NB4 (cell line): ENCODE measurements at regions not wholly inside any gene's neighbourhood (a gene's known extent, or its start where the extent isn't known, plus 50 kb on each side); places are given as distances from the start of the nearest gene placed in this dataset.

ENCODE experiments used
- DNase-seq: peaks from one replicate; pipeline ENCODE4 v3.0.0; 2010; ENCODE audit warnings: low read depth
- H3K4me3 ChIP-seq: one replicate; pipeline ENCODE4 v1.5.1; 2011; ENCODE audit warnings: mild to moderate bottlenecking, low read depth, low read length, moderate library complexity
- CTCF ChIP-seq: IDR thresholded peaks from one replicate; pipeline ENCODE4 v1.5.1; 2012; ENCODE audit warnings: low read depth, low read length
- MAX ChIP-seq: IDR thresholded peaks from 2 replicates; pipeline ENCODE4 v1.6.1; 2011; ENCODE audit warnings: low read depth, low read length
- MYC ChIP-seq: IDR thresholded peaks from 2 replicates; pipeline ENCODE4 v1.6.1; 2011; ENCODE audit warnings: low read depth, low read length
- POLR2A ChIP-seq: IDR thresholded peaks from 2 replicates; pipeline ENCODE4 v1.6.1; 2011; ENCODE audit warnings: mild to moderate bottlenecking; ENCODE audit not compliant: insufficient read length; ENCODE audit errors: extremely low read depth

GRCh38 chr15:29451201-29451781, 181.7 kb upstream of the NSMCE3 start:
- no peak overlapping the region for H3K4me3 ChIP-seq
- TF ChIP-seq POLR2A (no peak), CTCF (no peak), MAX (no peak), MYC (no peak)
- peak; percentile 2 for DNase-seq

GRCh38 chr15:29449136-29449535, 179.5 kb upstream of the NSMCE3 start:
- peak; percentile 12 for DNase-seq
- no peak overlapping the region for H3K4me3 ChIP-seq
- TF ChIP-seq POLR2A (no peak), MYC (no peak), CTCF (no peak), MAX (no peak)

GRCh38 chr15:29448320-29448719, 178.7 kb upstream of the NSMCE3 start:
- no peak overlapping the region for H3K4me3 ChIP-seq
- DNase-seq, result no peak
- TF ChIP-seq MYC, result no peak
- TF ChIP-seq POLR2A, result no peak
- no peak for TF ChIP-seq MAX
- TF ChIP-seq CTCF, result no peak

GRCh38 chr15:29446480-29446879, 176.9 kb upstream of the NSMCE3 start:
- no peak for DNase-seq
- TF ChIP-seq CTCF, result no peak
- TF ChIP-seq MYC, result no peak
- TF ChIP-seq MAX, result no peak
- no peak for TF ChIP-seq POLR2A
- H3K4me3 ChIP-seq, result no peak overlapping the region

GRCh38 chr15:29442532-29442931, 172.9 kb upstream of the NSMCE3 start:
- no peak overlapping the region for H3K4me3 ChIP-seq
- DNase-seq, result no peak
- no peak for TF ChIP-seq POLR2A
- TF ChIP-seq MAX, result no peak
- TF ChIP-seq MYC, result no peak
- TF ChIP-seq CTCF, result no peak

GRCh38 chr15:29440541-29440940, 170.9 kb upstream of the NSMCE3 start:
- TF ChIP-seq CTCF (no peak), MAX (no peak), MYC (no peak), POLR2A (no peak)
- no peak for DNase-seq
- no peak overlapping the region for H3K4me3 ChIP-seq
